Body of pancreas (tissue), 4 donors: ENCODE measurements at regions not wholly inside any gene's neighbourhood (a gene's known extent, or its start where the extent isn't known, plus 50 kb on each side); places are given as distances from the start of the nearest gene placed in this dataset.

Experiments used
- CTCF ChIP-seq, 7 experiments: fragments of 450-650 bp in 4 of 7; fragments of 200-600 bp in 3 of 7; sonication (generic) in 3 of 7; IDR thresholded peaks; one replicate each; pipeline ENCODE4 v1.5.1; 2016 to 2019; ENCODE audit warnings: antibody characterized with exemption in 7 of 7
- POLR2A ChIP-seq, 3 donors: fragments of 450-650 bp; IDR thresholded peaks; one replicate each; pipeline ENCODE4 v1.6.1; 2016; ENCODE audit warnings: antibody characterized with exemption in 3 of 3, mild to moderate bottlenecking in 2 of 3

- TF ChIP-seq POLR2A (IDR thresholded peaks at IDR 0.05) (no peak), CTCF (IDR thresholded peaks at IDR 0.05) (no peak)
Observed at GRCh38 chr13:88031980-88032559, 360.9 kb downstream of the SLITRK5 start.
